KMS-11 (cell line): ENCODE measurements at regions not wholly inside any gene's neighbourhood (a gene's known extent, or its start where the extent isn't known, plus 50 kb on each side); places are given as distances from the start of the nearest gene placed in this dataset.

Source experiments
- H2AFZ ChIP-seq: fragments of 200-600 bp; sonication (generic); 2 replicates; pipeline ENCODE4 v1.6.1; 2016; ENCODE audit warnings: antibody characterized with exemption, mixed run types, low read depth
- H3K27ac ChIP-seq: fragments of 200-600 bp; sonication (generic); 2 replicates; pipeline ENCODE4 v1.6.1; 2016; ENCODE audit warnings: mild to moderate bottlenecking, mixed run types
- H3K27me3 ChIP-seq: fragments of 200-600 bp; sonication (generic); 2 replicates; pipeline ENCODE4 v1.6.1; 2017; ENCODE audit warnings: mild to moderate bottlenecking, low read depth, mixed run types, moderate library complexity; ENCODE audit not compliant: insufficient read depth
- H3K36me3 ChIP-seq: fragments of 200-600 bp; sonication (generic); 2 replicates; pipeline ENCODE4 v1.6.1; 2017; ENCODE audit warnings: mild to moderate bottlenecking, mixed run types; ENCODE audit not compliant: insufficient read depth
- H3K4me1 ChIP-seq: fragments of 200-600 bp; sonication (generic); 2 replicates; pipeline ENCODE4 v1.6.1; 2016; ENCODE audit warnings: mild to moderate bottlenecking, low read depth, mixed run types; ENCODE audit not compliant: poor library complexity, severe bottlenecking
- H3K4me2 ChIP-seq: fragments of 200-600 bp; sonication (generic); 2 replicates; pipeline ENCODE4 v1.7.0; 2016; ENCODE audit warnings: mild to moderate bottlenecking, mixed run types
- H3K4me3 ChIP-seq: fragments of 200-600 bp; sonication (generic); IDR thresholded peaks from 2 replicates; pipeline ENCODE4 v1.6.1; 2017; ENCODE audit warnings: low read depth, low read length, mixed read lengths; ENCODE audit not compliant: insufficient read depth
- H3K79me2 ChIP-seq: fragments of 200-600 bp; sonication (generic); 2 replicates; pipeline ENCODE4 v1.6.1; 2016; ENCODE audit warnings: low read depth, mixed run types; ENCODE audit not compliant: insufficient read depth
- H3K9ac ChIP-seq: fragments of 200-600 bp; sonication (generic); 2 replicates; pipeline ENCODE4 v1.6.1; 2016; ENCODE audit warnings: mild to moderate bottlenecking, mixed run types
- H4K20me1 ChIP-seq: fragments of 200-600 bp; sonication (generic); 2 replicates; pipeline ENCODE4 v1.6.1; 2016; ENCODE audit warnings: mild to moderate bottlenecking, mixed run types; ENCODE audit not compliant: insufficient read depth
- TF ChIP-seq, protein P1 (sequence below): fragments of 200-600 bp; sonication (generic); conservative IDR thresholded peaks from 2 replicates; pipeline ENCODE4 v1.6.1; 2017; ENCODE audit warnings: low read depth, mild to moderate bottlenecking, antibody characterized with exemption, low read length, moderate library complexity, mixed read lengths

DNA sequence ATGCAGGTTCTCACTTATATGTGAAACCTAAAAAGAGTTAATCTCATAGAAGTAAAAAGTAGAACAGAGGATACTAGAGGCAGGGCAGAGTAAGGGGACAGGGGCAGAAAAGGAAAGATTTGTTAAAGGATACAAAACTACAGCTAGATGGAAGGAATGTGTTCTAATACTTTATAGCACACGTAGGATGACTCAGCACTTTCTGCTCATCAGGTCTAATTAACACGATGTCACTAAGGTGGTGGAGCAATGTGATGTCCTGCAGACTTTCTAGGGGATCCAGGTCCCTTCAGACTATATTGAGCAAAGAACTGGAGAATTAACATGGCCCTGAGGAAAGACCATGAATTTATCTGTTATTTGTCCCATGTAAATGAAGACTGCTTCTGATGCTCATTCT lies 80.8 kb upstream of the CMKLR1 start:
- Histone ChIP-seq H3K36me3 (no peaks in the 10 kb centered on the region), H3K4me3 (no peak overlapping the region), H2AFZ (no peak overlapping the region), H4K20me1 (no peaks in the 10 kb centered on the region), H3K27me3 (no peaks in the 10 kb centered on the region), H3K27ac (no peak overlapping the region), H3K4me1 (no peaks in the 10 kb centered on the region), H3K79me2 (no peaks in the 10 kb centered on the region), H3K4me2 (no peak overlapping the region), H3K9ac (no peak overlapping the region)
- TF ChIP-seq, protein P1, sequence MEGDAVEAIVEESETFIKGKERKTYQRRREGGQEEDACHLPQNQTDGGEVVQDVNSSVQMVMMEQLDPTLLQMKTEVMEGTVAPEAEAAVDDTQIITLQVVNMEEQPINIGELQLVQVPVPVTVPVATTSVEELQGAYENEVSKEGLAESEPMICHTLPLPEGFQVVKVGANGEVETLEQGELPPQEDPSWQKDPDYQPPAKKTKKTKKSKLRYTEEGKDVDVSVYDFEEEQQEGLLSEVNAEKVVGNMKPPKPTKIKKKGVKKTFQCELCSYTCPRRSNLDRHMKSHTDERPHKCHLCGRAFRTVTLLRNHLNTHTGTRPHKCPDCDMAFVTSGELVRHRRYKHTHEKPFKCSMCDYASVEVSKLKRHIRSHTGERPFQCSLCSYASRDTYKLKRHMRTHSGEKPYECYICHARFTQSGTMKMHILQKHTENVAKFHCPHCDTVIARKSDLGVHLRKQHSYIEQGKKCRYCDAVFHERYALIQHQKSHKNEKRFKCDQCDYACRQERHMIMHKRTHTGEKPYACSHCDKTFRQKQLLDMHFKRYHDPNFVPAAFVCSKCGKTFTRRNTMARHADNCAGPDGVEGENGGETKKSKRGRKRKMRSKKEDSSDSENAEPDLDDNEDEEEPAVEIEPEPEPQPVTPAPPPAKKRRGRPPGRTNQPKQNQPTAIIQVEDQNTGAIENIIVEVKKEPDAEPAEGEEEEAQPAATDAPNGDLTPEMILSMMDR: no peak

DNA sequence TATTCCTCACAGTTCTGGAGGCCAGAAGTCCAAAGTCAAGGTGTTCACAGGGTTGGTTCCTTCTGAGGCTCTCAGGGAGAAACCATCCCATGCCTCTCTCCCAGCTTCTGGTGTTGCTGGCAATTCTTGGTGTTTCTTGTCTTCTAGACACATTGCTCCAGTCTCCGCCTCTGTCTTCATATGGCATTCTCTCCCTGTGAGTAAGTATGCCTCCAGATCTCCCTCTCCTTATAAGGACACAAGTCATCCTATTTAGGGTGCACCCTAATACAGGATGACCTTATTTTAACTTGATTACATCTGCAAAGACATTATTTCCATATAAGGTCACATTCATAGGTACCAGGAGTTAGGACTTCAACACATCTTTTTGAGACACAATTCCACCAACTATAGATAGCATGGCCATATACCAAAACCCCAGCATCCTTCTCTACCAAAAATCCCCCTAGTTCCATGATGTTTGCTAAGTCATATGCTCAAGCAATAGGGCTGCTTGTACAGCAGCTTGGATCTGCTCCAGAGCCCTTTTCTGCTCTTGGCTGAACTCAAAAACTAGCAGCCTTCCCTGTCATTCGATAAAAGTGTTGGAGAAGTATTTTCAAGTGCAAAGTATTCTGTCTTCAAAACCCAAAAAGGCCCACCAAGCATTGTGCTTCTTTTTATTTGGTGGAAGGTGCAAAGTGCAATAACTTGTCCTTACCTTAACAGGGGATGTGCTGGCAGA lies 79.2 kb upstream of the CMKLR1 start:
- Histone ChIP-seq H3K9ac (no peak overlapping the region), H2AFZ (no peak overlapping the region), H3K4me2 (no peak overlapping the region), H3K79me2 (no peaks in the 10 kb centered on the region), H3K4me3 (no peak overlapping the region), H3K36me3 (no peaks in the 10 kb centered on the region), H3K4me1 (no peaks in the 10 kb centered on the region), H3K27me3 (no peaks in the 10 kb centered on the region), H4K20me1 (no peaks in the 10 kb centered on the region), H3K27ac (no peak overlapping the region)
- TF ChIP-seq, protein P1: no peak

DNA sequence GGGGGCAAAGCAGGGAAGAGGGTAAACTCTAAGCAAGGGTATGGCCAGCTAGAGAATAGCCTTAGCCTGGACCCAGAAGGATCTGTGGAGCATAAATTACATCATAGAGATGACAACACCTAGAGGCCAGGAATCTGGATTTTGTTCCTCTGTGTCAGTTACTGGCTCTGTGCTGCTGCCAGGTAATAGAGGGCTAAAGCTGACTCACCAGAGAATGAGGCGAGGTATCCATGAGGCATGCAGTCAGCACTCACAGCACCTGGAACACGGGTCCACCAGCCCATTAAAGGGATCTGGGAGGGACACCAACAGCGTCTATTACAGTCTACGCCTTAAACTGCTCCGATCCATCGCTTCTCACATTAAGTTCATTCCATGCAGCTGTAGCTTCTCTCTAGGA lies 74.9 kb upstream of the CMKLR1 start:
- Histone ChIP-seq H3K4me2 (no peak overlapping the region), H3K27me3 (no peaks in the 10 kb centered on the region), H3K9ac (no peak overlapping the region), H4K20me1 (no peaks in the 10 kb centered on the region), H2AFZ (no peak overlapping the region), H3K79me2 (no peaks in the 10 kb centered on the region), H3K36me3 (no peaks in the 10 kb centered on the region), H3K4me1 (no peaks in the 10 kb centered on the region), H3K27ac (no peak overlapping the region), H3K4me3 (no peak overlapping the region)
- TF ChIP-seq, protein P1: no peak

DNA sequence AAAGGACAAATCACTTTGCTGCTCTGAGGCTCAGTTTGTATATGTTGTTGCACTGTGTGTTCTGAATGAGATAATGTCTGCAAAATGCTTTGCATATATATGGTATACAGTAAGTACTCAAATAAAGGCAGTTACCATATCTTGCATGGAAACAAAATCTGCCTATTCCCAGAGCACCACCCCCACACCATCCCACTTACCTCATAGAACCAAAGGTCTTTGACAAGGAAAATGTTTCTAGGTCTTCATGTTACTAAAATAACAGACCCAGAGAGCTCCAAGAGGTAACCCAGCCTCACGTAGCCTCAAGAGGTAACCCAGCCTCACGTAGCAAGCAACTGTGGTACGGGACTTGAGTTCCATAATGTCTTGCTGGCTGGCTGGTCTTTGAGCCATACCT lies 71.6 kb upstream of the CMKLR1 start:
- Histone ChIP-seq H3K79me2 (no peaks in the 10 kb centered on the region), H3K9ac (no peak overlapping the region), H2AFZ (no peak overlapping the region), H3K36me3 (no peaks in the 10 kb centered on the region), H3K27me3 (no peaks in the 10 kb centered on the region), H3K4me3 (no peak overlapping the region), H4K20me1 (no peaks in the 10 kb centered on the region), H3K4me1 (no peaks in the 10 kb centered on the region), H3K27ac (no peak overlapping the region), H3K4me2 (no peak overlapping the region)
- TF ChIP-seq, protein P1: no peak
